CD14-positive monocyte (primary cell): ENCODE measurements at regions not wholly inside any gene's neighbourhood (a gene's known extent, or its start where the extent isn't known, plus 50 kb on each side); places are given as distances from the start of the nearest gene placed in this dataset.
"Not testable (repeated sequence)": the region's sequence is repeated elsewhere in the genome, so short reads cannot be mapped to it uniquely, and the experiment has no call there.

Experiments
- DNase-seq, 3 donors: peaks; one replicate each; pipeline ENCODE4 v3.0.0-alpha.2; 2011 to 2022
- H2AFZ ChIP-seq: 2 replicates; pipeline ENCODE4 v1.6.0; 2012; ENCODE audit warnings: mild to moderate bottlenecking, low read depth, low read length, inconsistent platforms; ENCODE audit not compliant: insufficient read depth, poor library complexity, severe bottlenecking
- H3K27ac ChIP-seq, 2 donors: 1 replicate in 1 of 2; 2 replicates in 1 of 2; pipeline ENCODE4 v1.5.1; 2012 to 2013; ENCODE audit warnings: low read length in 2 of 2, control low read depth in 1 of 2, inconsistent platforms in 1 of 2, low read depth in 1 of 2, mild to moderate bottlenecking in 1 of 2
- H3K27me3 ChIP-seq, 2 donors: one replicate each; pipeline versions ENCODE4 v1.6.0 to v1.6.1; 2011 to 2013; ENCODE audit warnings: low read length in 2 of 2; ENCODE audit not compliant: control insufficient read depth in 2 of 2, insufficient read depth in 2 of 2
- H3K36me3 ChIP-seq, 2 donors: replicated peaks in 1 of 2; 1 replicate in 1 of 2; 2 replicates in 1 of 2; pipeline versions ENCODE4 v1.5.1 to v1.6.1; 2012 to 2013; ENCODE audit warnings: low read length in 2 of 2, control low read depth in 1 of 2, inconsistent platforms in 1 of 2, mild to moderate bottlenecking in 1 of 2; ENCODE audit not compliant: insufficient read depth in 2 of 2, control insufficient read depth in 1 of 2
- H3K4me1 ChIP-seq, 2 donors: 1 replicate in 1 of 2; 2 replicates in 1 of 2; pipeline versions ENCODE4 v1.5.1 to v1.6.1; 2012 to 2013; ENCODE audit warnings: low read length in 2 of 2, control low read depth in 1 of 2, inconsistent platforms in 1 of 2, mild to moderate bottlenecking in 1 of 2, moderate library complexity in 1 of 2; ENCODE audit not compliant: insufficient read depth in 2 of 2, control insufficient read depth in 1 of 2
- H3K4me2 ChIP-seq: replicated peaks from 2 replicates; pipeline ENCODE3; 2012; ENCODE audit warnings: low read length, moderate library complexity, mild to moderate bottlenecking; ENCODE audit not compliant: poor library complexity, severe bottlenecking; ENCODE audit errors: extremely low read depth
- H3K4me3 ChIP-seq, 3 experiments: fragments of 200-600 bp in 1 of 3; sonication (generic) in 1 of 3; replicated peaks in 1 of 3; 1 replicate in 2 of 3; 2 replicates in 1 of 3; pipeline ENCODE4 v1.5.1; 2011 to 2013; ENCODE audit warnings: low read length in 3 of 3, mild to moderate bottlenecking in 3 of 3, control low read depth in 2 of 3, low read depth in 2 of 3, inconsistent platforms in 1 of 3, moderate library complexity in 1 of 3
- H3K79me2 ChIP-seq: 2 replicates; pipeline ENCODE4 v1.6.0; 2012; ENCODE audit warnings: mild to moderate bottlenecking, control low read depth, inconsistent platforms, low read length, moderate library complexity; ENCODE audit not compliant: insufficient read depth
- H3K9ac ChIP-seq: 2 replicates; pipeline ENCODE4 v1.6.0; 2017; ENCODE audit warnings: low read length, mild to moderate bottlenecking; ENCODE audit not compliant: insufficient read depth, poor library complexity, severe bottlenecking
- H3K9me3 ChIP-seq, 2 donors: replicated peaks in 1 of 2; 1 replicate in 1 of 2; 2 replicates in 1 of 2; pipeline versions ENCODE4 v1.5.1 to v1.6.1; 2012 to 2013; ENCODE audit warnings: low read length in 2 of 2, control low read depth in 1 of 2; ENCODE audit not compliant: control insufficient read depth in 1 of 2, insufficient read depth in 1 of 2
- H4K20me1 ChIP-seq: 2 replicates; pipeline ENCODE4 v1.6.0; 2012; ENCODE audit warnings: mild to moderate bottlenecking, low read length, control low read depth, moderate library complexity; ENCODE audit not compliant: insufficient read depth
- H3K27ac Mint-ChIP-seq, 7 donors: one replicate each; pipeline ENCODE4 v1.8.0; 2020; ENCODE audit warnings: mild to moderate bottlenecking in 7 of 7, mixed read lengths in 7 of 7, moderate library complexity in 6 of 7, inconsistent platforms in 2 of 7
- H3K27me3 Mint-ChIP-seq, 3 donors: one replicate each; pipeline ENCODE4 v1.8.0; 2021 to 2022; ENCODE audit warnings: low read depth in 3 of 3, mild to moderate bottlenecking in 3 of 3, mixed read lengths in 3 of 3, moderate library complexity in 3 of 3, inconsistent platforms in 1 of 3
- H3K36me3 Mint-ChIP-seq, 2 donors: one replicate each; pipeline ENCODE4 v1.8.0; 2020; ENCODE audit warnings: mixed read lengths in 2 of 2, inconsistent platforms in 1 of 2, mild to moderate bottlenecking in 1 of 2
- H3K4me1 Mint-ChIP-seq: one replicate; pipeline ENCODE4 v1.8.0; 2020; ENCODE audit warnings: mild to moderate bottlenecking, mixed read lengths
- H3K4me3 Mint-ChIP-seq, 2 donors: one replicate each; pipeline ENCODE4 v1.8.0; 2020; ENCODE audit warnings: mild to moderate bottlenecking in 2 of 2, mixed read lengths in 2 of 2, moderate library complexity in 1 of 2
- H3K9me3 Mint-ChIP-seq, 7 donors: one replicate each; pipeline ENCODE4 v1.8.0; 2020 to 2022; ENCODE audit warnings: mixed read lengths in 7 of 7, mild to moderate bottlenecking in 6 of 7, moderate library complexity in 6 of 7, inconsistent platforms in 2 of 7
- CTCF ChIP-seq: fragments of 200-600 bp; IDR thresholded peaks from one replicate; pipeline ENCODE4 v1.8.0; 2022; ENCODE audit warnings: antibody characterized with exemption, mild to moderate bottlenecking
- WGBS: methylation state at CpG from one replicate; pipeline ENCODE4 v1.1.5; 2013; ENCODE audit warnings: missing lambda C conversion rate; ENCODE audit not compliant: insufficient coverage; 5-methylcytosine and 5-hydroxymethylcytosine counted together
- intact Hi-C, 2 donors: fragments of 100-400 bp; cut with micrococcal nuclease; formaldehyde crosslinking; loops; one replicate each; pipeline versions ENCODE4 v1.15.0 to v1.15.1; 2023

GRCh38 chr17:68674029-68674925, 73.1 kb upstream of the FAM20A start:
- no peaks in the 10 kb centered on the region for H3K27me3 ChIP-seq
- H2AFZ ChIP-seq = no peak overlapping the region
- H3K9me3 Mint-ChIP-seq = peaks cover 0 to 1% (median 0%) of the 10 kb centered on the region in 7 donors
- H3K4me2 ChIP-seq = no peak overlapping the region
- no peaks in the 10 kb centered on the region for H3K4me1 ChIP-seq
- no peaks in the 10 kb centered on the region for H3K36me3 Mint-ChIP-seq
- no peaks in the 10 kb centered on the region for H3K79me2 ChIP-seq
- no peaks in the 10 kb centered on the region for H3K36me3 ChIP-seq
- no peak overlapping the region for H3K27ac ChIP-seq
- no peak for DNase-seq
- peaks cover 0 to 6% (median 3%) of the 10 kb centered on the region in 3 donors for H3K27me3 Mint-ChIP-seq
- H3K27ac Mint-ChIP-seq = no peak overlapping the region
- no peak for TF ChIP-seq CTCF
- H3K9me3 ChIP-seq = no peaks in the 10 kb centered on the region
- H3K9ac ChIP-seq = no peak overlapping the region
- intact Hi-C loops = no loop called here
- no peak overlapping the region for H3K4me3 ChIP-seq
- 81% methylated on average over 6 of the region's 14 CpGs for WGBS
- H3K4me1 Mint-ChIP-seq = no peaks in the 10 kb centered on the region
- no peak overlapping the region for H3K4me3 Mint-ChIP-seq
- H4K20me1 ChIP-seq = no peaks in the 10 kb centered on the region

GRCh38 chr17:68670967-68671693, 70.0 kb upstream of the FAM20A start:
- no peak overlapping the region for H3K27ac Mint-ChIP-seq
- intact Hi-C loops = no loop called here
- H3K36me3 ChIP-seq = no peaks in the 10 kb centered on the region
- no peak overlapping the region for H3K4me3 ChIP-seq
- H3K4me2 ChIP-seq = no peak overlapping the region
- no peaks in the 10 kb centered on the region for H3K4me1 ChIP-seq
- no peak overlapping the region for H3K9ac ChIP-seq
- H3K79me2 ChIP-seq = no peaks in the 10 kb centered on the region
- no peak for DNase-seq
- H3K27me3 ChIP-seq = peaks cover 0 to 2% of the 10 kb centered on the region in 2 donors
- no peaks in the 10 kb centered on the region for H3K9me3 ChIP-seq
- no peak overlapping the region for H3K27ac ChIP-seq
- H3K4me1 Mint-ChIP-seq = no peaks in the 10 kb centered on the region
- WGBS = 94% methylated on average over 3 of the region's 7 CpGs
- peaks cover 0 to 2% (median 0%) of the 10 kb centered on the region in 7 donors for H3K9me3 Mint-ChIP-seq
- H3K36me3 Mint-ChIP-seq = no peaks in the 10 kb centered on the region
- H3K4me3 Mint-ChIP-seq = no peak overlapping the region
- no peak overlapping the region for H2AFZ ChIP-seq
- H3K27me3 Mint-ChIP-seq = peaks cover 6 to 14% (median 8%) of the 10 kb centered on the region in 3 donors
- no peaks in the 10 kb centered on the region for H4K20me1 ChIP-seq
- TF ChIP-seq CTCF = no peak

- H3K9ac ChIP-seq, H3K9me3 Mint-ChIP-seq, intact Hi-C loops, H2AFZ ChIP-seq, H3K36me3 ChIP-seq, H3K4me3 ChIP-seq, DNase-seq, H3K4me1 Mint-ChIP-seq, H3K9me3 ChIP-seq, H3K4me1 ChIP-seq, H3K4me2 ChIP-seq, H3K79me2 ChIP-seq, H3K36me3 Mint-ChIP-seq, H3K27me3 ChIP-seq, H3K27ac Mint-ChIP-seq, H4K20me1 ChIP-seq, H3K27ac ChIP-seq, H3K4me3 Mint-ChIP-seq: not testable (repeated sequence)
- WGBS = no CpG with 5 or more reads among the region's 5 CpGs
- peaks cover 8 to 19% (median 14%) of the 10 kb centered on the region in 3 donors for H3K27me3 Mint-ChIP-seq
Observed at GRCh38 chr17:68666438-68666837, 65.3 kb upstream of the FAM20A start.
